CD4-positive, alpha-beta T cell (primary cell): ENCODE measurements at regions not wholly inside any gene's neighbourhood (a gene's known extent, or its start where the extent isn't known, plus 50 kb on each side); places are given as distances from the start of the nearest gene placed in this dataset.
A peak's percentile ranks its signal among the peaks of the same experiment; 100 is the strongest.

Experiments used
- ATAC-seq: fragments of 200-7000 bp; cut with Tn5 transposase; one replicate; pipeline ENCODE4 v1.10.0; 2022; ENCODE audit warnings: mild to moderate bottlenecking; ENCODE audit not compliant: poor library complexity
- CTCF ChIA-PET: fragments of 350-600 bp; sonication (Branson Sonifier 250); formaldehyde crosslinking; loops from one replicate; lab custom pipeline; 2021; ENCODE audit warnings: antibody characterized with exemption, inconsistent platforms; lab: Charles Lee
- POLR2A ChIA-PET: fragments of 350-600 bp; sonication (Branson Sonifier 250); formaldehyde crosslinking; loops from one replicate; lab custom pipeline; 2021; ENCODE audit warnings: antibody characterized with exemption, inconsistent platforms; lab: Charles Lee
- DNase-seq, 14 experiments: peaks; one replicate each; pipeline ENCODE4 v3.0.0-alpha.2; 2013 to 2020; ENCODE audit warnings: mixed read lengths in 2 of 14
- H3K27ac ChIP-seq, 2 donors: one replicate each; pipeline versions ENCODE4 v1.5.1 to v1.7.0; 2013; ENCODE audit warnings: low read length in 2 of 2, low read depth in 1 of 2, mild to moderate bottlenecking in 1 of 2
- H3K27me3 ChIP-seq, 2 experiments: 1 replicate in 1 of 2; 2 replicates in 1 of 2; pipeline versions ENCODE4 v1.6.1 to v1.7.0; 2013; ENCODE audit warnings: low read length in 2 of 2, control low read depth in 1 of 2, mild to moderate bottlenecking in 1 of 2, moderate library complexity in 1 of 2; ENCODE audit not compliant: insufficient read depth in 2 of 2, control insufficient read depth in 1 of 2
- H3K36me3 ChIP-seq: one replicate; pipeline ENCODE4 v1.6.1; 2013; ENCODE audit warnings: low read length, control low read depth; ENCODE audit not compliant: insufficient read depth
- H3K4me1 ChIP-seq: one replicate; pipeline ENCODE4 v1.6.1; 2013; ENCODE audit warnings: low read length, control low read depth; ENCODE audit not compliant: insufficient read depth
- H3K4me3 ChIP-seq: one replicate; pipeline ENCODE4 v1.5.1; 2013; ENCODE audit warnings: mild to moderate bottlenecking, low read length, moderate library complexity
- H3K9me3 ChIP-seq, 2 experiments: 1 replicate in 1 of 2; 2 replicates in 1 of 2; pipeline versions ENCODE4 v1.6.1 to v1.7.0; 2013; ENCODE audit warnings: low read length in 2 of 2, mild to moderate bottlenecking in 2 of 2, control low read depth in 1 of 2, moderate library complexity in 1 of 2; ENCODE audit not compliant: control insufficient read depth in 1 of 2, insufficient read depth in 1 of 2
- H3K27ac Mint-ChIP-seq: one replicate; pipeline ENCODE4 v1.8.0; 2020; ENCODE audit warnings: mixed read lengths
- H3K27me3 Mint-ChIP-seq: one replicate; pipeline ENCODE4 v1.8.0; 2021; ENCODE audit warnings: mixed read lengths
- H3K36me3 Mint-ChIP-seq: one replicate; pipeline ENCODE4 v1.8.0; 2021; ENCODE audit warnings: low read depth, mixed read lengths
- H3K4me1 Mint-ChIP-seq: one replicate; pipeline ENCODE4 v1.8.0; 2021; ENCODE audit warnings: low read depth, mixed read lengths
- H3K4me3 Mint-ChIP-seq: one replicate; pipeline ENCODE4 v1.8.0; 2020; ENCODE audit warnings: mild to moderate bottlenecking, mixed read lengths
- H3K9me3 Mint-ChIP-seq: one replicate; pipeline ENCODE4 v1.8.0; 2020; ENCODE audit warnings: mixed read lengths
- CTCF ChIP-seq: fragments of 200-600 bp; IDR thresholded peaks from one replicate; pipeline ENCODE4 v1.8.0; 2022; ENCODE audit warnings: antibody characterized with exemption, mild to moderate bottlenecking
- intact Hi-C, 2 experiments: fragments of 100-400 bp; cut with DNase I in 1 of 2; cut with micrococcal nuclease in 1 of 2; formaldehyde crosslinking; loops; one replicate each; pipeline versions ENCODE4 v1.15.1 to v1.9.0; 2023 to 2025; cut with DNase I, micrococcal nuclease

- no peak for TF ChIP-seq CTCF
- intact Hi-C loops, result no loop called here
- Histone ChIP-seq H3K27me3 (peaks cover 5 to 6% of the 10 kb centered on the region in 2 experiments), H3K4me1 (peaks cover 30% of the 10 kb centered on the region), H3K27ac (no peak overlapping the region), H3K36me3 (no peaks in the 10 kb centered on the region), H3K4me3 (no peak overlapping the region), H3K9me3 (peaks cover 0 to 3% of the 10 kb centered on the region in 2 experiments)
- POLR2A ChIA-PET, result no interaction called here
- no peak for DNase-seq
- Mint-ChIP-seq H3K27ac (no peak overlapping the region), H3K4me1 (peaks cover 21% of the 10 kb centered on the region), H3K4me3 (no peak overlapping the region), H3K9me3 (no peaks in the 10 kb centered on the region), H3K36me3 (no peaks in the 10 kb centered on the region), H3K27me3 (peaks cover 54% of the 10 kb centered on the region)
- ATAC-seq, result no peak
- CTCF ChIA-PET, result no interaction called here
These were observed 144.2 kb downstream of the IRF8 start for GRCh38 chr16:86042996-86043725.

GRCh38 chr16:86044241-86044671 is 145.3 kb downstream of the IRF8 start:
- Histone ChIP-seq H3K4me3 (no peak overlapping the region), H3K4me1 (peaks cover 26% of the 10 kb centered on the region), H3K27ac (no peak overlapping the region), H3K9me3 (peaks cover 0 to 7% of the 10 kb centered on the region in 2 experiments), H3K36me3 (no peaks in the 10 kb centered on the region), H3K27me3 (peaks cover 9 to 12% of the 10 kb centered on the region in 2 experiments)
- Mint-ChIP-seq H3K27ac (no peak overlapping the region), H3K27me3 (peaks cover 61% of the 10 kb centered on the region), H3K36me3 (no peaks in the 10 kb centered on the region), H3K4me3 (no peak overlapping the region), H3K4me1 (peaks cover 21% of the 10 kb centered on the region), H3K9me3 (no peaks in the 10 kb centered on the region)
- ATAC-seq (no peak), DNase-seq (peak in 13 of 14 experiments; percentile 1 to 63 (median 19))
- intact Hi-C loops, result no loop called here
- POLR2A ChIA-PET, result no interaction called here
- TF ChIP-seq CTCF, result peak; percentile 33
- CTCF ChIA-PET, result no interaction called here

- Histone ChIP-seq H3K9me3 (peaks cover 0 to 7% of the 10 kb centered on the region in 2 experiments), H3K27me3 (peaks cover 9 to 12% of the 10 kb centered on the region in 2 experiments), H3K27ac (no peak overlapping the region), H3K4me1 (peaks cover 22% of the 10 kb centered on the region), H3K4me3 (no peak overlapping the region), H3K36me3 (no peaks in the 10 kb centered on the region)
- Mint-ChIP-seq H3K9me3 (no peaks in the 10 kb centered on the region), H3K4me3 (no peak overlapping the region), H3K4me1 (peaks cover 21% of the 10 kb centered on the region), H3K27ac (no peak overlapping the region), H3K27me3 (peaks cover 67% of the 10 kb centered on the region), H3K36me3 (no peaks in the 10 kb centered on the region)
- DNase-seq, result peak; percentile 11 to 77 (median 39)
- TF ChIP-seq CTCF, result no peak
- peak; percentile 90 for ATAC-seq
- ChIA-PET CTCF (no interaction called here), POLR2A (no interaction called here)
- intact Hi-C loops, result no loop called here
These were observed 146.1 kb downstream of the IRF8 start for GRCh38 chr16:86044881-86045590.
